KBM-7 (cell line): ENCODE measurements at regions not wholly inside any gene's neighbourhood (a gene's known extent, or its start where the extent isn't known, plus 50 kb on each side); places are given as distances from the start of the nearest gene placed in this dataset.

Experiments used
- DNase-seq: peaks from one replicate; pipeline ENCODE4 v3.0.0-alpha.2; 2015
- in situ Hi-C: fragments of 300-500 bp; cut with MboI; formaldehyde crosslinking; loops from 2 replicates; pipeline ENCODE4 v1.14.3; 2020; ENCODE audit warnings: low sequenced_read_pairs, low pct_unique_long_range_greater_than_20kb, mixed read lengths

- no peak for DNase-seq
- in situ Hi-C loops, result loop anchor here (25.0 kb wide), 1 partner anchor 369 kb away; no protein-coding TSS in a partner anchor
Measured at GRCh38 chr12:91356405-91356804, 173.8 kb upstream of the DCN start.

- DNase-seq, result peak; percentile 67
- in situ Hi-C loops, result loop anchor here (25.0 kb wide), 1 partner anchor 368 kb away; no protein-coding TSS in a partner anchor
Measured at GRCh38 chr12:91355150-91356006, 172.8 kb upstream of the DCN start.

- in situ Hi-C loops, result loop anchor here (25.0 kb wide), 1 partner anchor 366 kb away; no protein-coding TSS in a partner anchor
- no peak for DNase-seq
Measured at GRCh38 chr12:91353266-91353665, 170.6 kb upstream of the DCN start.

- in situ Hi-C loops, result no loop called here
- DNase-seq, result no peak
Measured at GRCh38 chr12:91349476-91349875, 166.9 kb upstream of the DCN start.

GRCh38 chr12:91347481-91348214, 165.0 kb upstream of the DCN start:
- in situ Hi-C loops, result no loop called here
- no peak for DNase-seq

- DNase-seq, result no peak
- in situ Hi-C loops, result no loop called here
Measured at GRCh38 chr12:91346827-91347226, 164.2 kb upstream of the DCN start.

- in situ Hi-C loops, result no loop called here
- DNase-seq, result no peak
Measured at GRCh38 chr12:91344408-91344807, 161.8 kb upstream of the DCN start.

GRCh38 chr12:91343010-91343409, 160.4 kb upstream of the DCN start:
- in situ Hi-C loops, result no loop called here
- no peak for DNase-seq

GRCh38 chr12:91339106-91339505, 156.5 kb upstream of the DCN start:
- in situ Hi-C loops, result no loop called here
- no peak for DNase-seq

GRCh38 chr12:91335699-91336098, 153.1 kb upstream of the DCN start:
- no peak for DNase-seq
- in situ Hi-C loops, result no loop called here

GRCh38 chr12:91333966-91334365, 151.3 kb upstream of the DCN start:
- in situ Hi-C loops, result no loop called here
- no peak for DNase-seq

- no peak for DNase-seq
Measured at GRCh38 chr12:91332302-91332701, 149.7 kb upstream of the DCN start.

GRCh38 chr12:91331371-91331770, 148.8 kb upstream of the DCN start:
- in situ Hi-C loops, result no loop called here
- DNase-seq, result no peak

More at GRCh38 chr12:91332302-91332701, 149.7 kb upstream of the DCN start:
- in situ Hi-C loops, result no loop called here

GRCh38 chr12:91328451-91328850, 145.8 kb upstream of the DCN start:
- no peak for DNase-seq
- in situ Hi-C loops, result no loop called here

- in situ Hi-C loops, result no loop called here
Measured at GRCh38 chr12:91327889-91328288, 145.3 kb upstream of the DCN start.

GRCh38 chr12:91327131-91327530, 144.5 kb upstream of the DCN start:
- DNase-seq, result no peak
- in situ Hi-C loops, result no loop called here

More at GRCh38 chr12:91327889-91328288, 145.3 kb upstream of the DCN start:
- DNase-seq, result no peak

GRCh38 chr12:91326058-91327027, 143.7 kb upstream of the DCN start:
- peak; percentile 34 for DNase-seq

GRCh38 chr12:91320999-91321398, 138.4 kb upstream of the DCN start:
- DNase-seq, result no peak
- in situ Hi-C loops, result no loop called here

More at GRCh38 chr12:91326058-91327027, 143.7 kb upstream of the DCN start:
- in situ Hi-C loops, result no loop called here
